ENCODE measurements at regions not wholly inside any gene's neighbourhood (a gene's known extent, or its start where the extent isn't known, plus 50 kb on each side); places are given as distances from the start of the nearest gene placed in this dataset.

- TF ChIP-seq, protein P1, sequence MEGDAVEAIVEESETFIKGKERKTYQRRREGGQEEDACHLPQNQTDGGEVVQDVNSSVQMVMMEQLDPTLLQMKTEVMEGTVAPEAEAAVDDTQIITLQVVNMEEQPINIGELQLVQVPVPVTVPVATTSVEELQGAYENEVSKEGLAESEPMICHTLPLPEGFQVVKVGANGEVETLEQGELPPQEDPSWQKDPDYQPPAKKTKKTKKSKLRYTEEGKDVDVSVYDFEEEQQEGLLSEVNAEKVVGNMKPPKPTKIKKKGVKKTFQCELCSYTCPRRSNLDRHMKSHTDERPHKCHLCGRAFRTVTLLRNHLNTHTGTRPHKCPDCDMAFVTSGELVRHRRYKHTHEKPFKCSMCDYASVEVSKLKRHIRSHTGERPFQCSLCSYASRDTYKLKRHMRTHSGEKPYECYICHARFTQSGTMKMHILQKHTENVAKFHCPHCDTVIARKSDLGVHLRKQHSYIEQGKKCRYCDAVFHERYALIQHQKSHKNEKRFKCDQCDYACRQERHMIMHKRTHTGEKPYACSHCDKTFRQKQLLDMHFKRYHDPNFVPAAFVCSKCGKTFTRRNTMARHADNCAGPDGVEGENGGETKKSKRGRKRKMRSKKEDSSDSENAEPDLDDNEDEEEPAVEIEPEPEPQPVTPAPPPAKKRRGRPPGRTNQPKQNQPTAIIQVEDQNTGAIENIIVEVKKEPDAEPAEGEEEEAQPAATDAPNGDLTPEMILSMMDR (IDR thresholded peaks at IDR 0.05), result no peak
- no peak for TF ChIP-seq POLR2A (IDR thresholded peaks at IDR 0.05)
Measured at GRCh38 chr9:2320114-2320513, 301.5 kb upstream of the VLDLR start.
